AG04450 (cell line): ENCODE measurements at regions not wholly inside any gene's neighbourhood (a gene's known extent, or its start where the extent isn't known, plus 50 kb on each side); places are given as distances from the start of the nearest gene placed in this dataset.

Source experiments
- CTCF ChIA-PET: fragments of 300-600, 350-600 bp; formaldehyde crosslinking; extraction: SDS; loops from one replicate; lab custom pipeline; 2022; ENCODE audit warnings: antibody characterized with exemption, inconsistent platforms; lab: Charles Lee
- POLR2A ChIA-PET: fragments of 350-600 bp; formaldehyde crosslinking; extraction: SDS; loops from one replicate; lab custom pipeline; 2021; ENCODE audit warnings: antibody characterized with exemption, inconsistent platforms; lab: Yijun Ruan, JAX
- DNase-seq: peaks from one replicate; pipeline ENCODE4 v3.0.0-alpha.2; 2011; ENCODE audit warnings: low read depth, low spot score
- H3K27ac ChIP-seq: one replicate; pipeline ENCODE4 v1.5.1; 2012; ENCODE audit warnings: low read depth, low read length, control low read depth
- H3K27me3 ChIP-seq: one replicate; pipeline ENCODE4 v1.6.0; 2012; ENCODE audit warnings: low read length; ENCODE audit not compliant: control insufficient read depth, insufficient read depth
- H3K4me3 ChIP-seq: 2 replicates; pipeline ENCODE4 v1.5.1; 2011; ENCODE audit warnings: mild to moderate bottlenecking, low read depth, low read length, control low read depth
- H3K9me3 ChIP-seq: 2 replicates; pipeline ENCODE4 v1.5.1; 2012; ENCODE audit warnings: low read length; ENCODE audit not compliant: control insufficient read depth, insufficient read depth
- CTCF ChIP-seq: IDR thresholded peaks from 2 replicates; pipeline ENCODE4 v1.5.1; 2011; ENCODE audit warnings: low read depth, low read length, control low read depth, inconsistent platforms

- no peak overlapping the region for H3K27ac ChIP-seq
- POLR2A ChIA-PET = interaction anchor here (0.9 kb wide), 1 partner anchor 74 kb away, joined by 4 read pairs; no protein-coding TSS in a partner anchor
Observed at GRCh38 chr12:24488091-24488596, 460.8 kb downstream of the BCAT1 start.

GRCh38 chr12:24487606-24488005, 461.3 kb downstream of the BCAT1 start:
- POLR2A ChIA-PET = interaction anchor here (0.9 kb wide), 1 partner anchor 74 kb away, joined by 4 read pairs; no protein-coding TSS in a partner anchor
- TF ChIP-seq CTCF = no peak
- no peak for DNase-seq
- Histone ChIP-seq H3K27me3 (no peaks in the 10 kb centered on the region), H3K9me3 (no peaks in the 10 kb centered on the region), H3K4me3 (no peak overlapping the region), H3K27ac (no peak overlapping the region)
- CTCF ChIA-PET = interaction anchor here (1.1 to 1.3 kb wide), 2 partner anchors 10 to 11 kb away, joined by 3 read pairs; no protein-coding TSS in a partner anchor

More at GRCh38 chr12:24488091-24488596, 460.8 kb downstream of the BCAT1 start:
- CTCF ChIA-PET = no interaction called here
- Histone ChIP-seq H3K4me3 (no peak overlapping the region), H3K27me3 (no peaks in the 10 kb centered on the region), H3K9me3 (no peaks in the 10 kb centered on the region)
- TF ChIP-seq CTCF = no peak
- DNase-seq = no peak

- DNase-seq = no peak
- POLR2A ChIA-PET = no interaction called here
- CTCF ChIA-PET = no interaction called here
- H3K27me3 ChIP-seq = no peaks in the 10 kb centered on the region
- H3K9me3 ChIP-seq = no peaks in the 10 kb centered on the region
- H3K4me3 ChIP-seq = no peak overlapping the region
- H3K27ac ChIP-seq = no peak overlapping the region
- TF ChIP-seq CTCF = no peak
Observed at GRCh38 chr12:24483732-24484131, 465.2 kb downstream of the BCAT1 start.

GRCh38 chr12:24482882-24483604, 465.9 kb downstream of the BCAT1 start:
- H3K9me3 ChIP-seq = no peaks in the 10 kb centered on the region
- CTCF ChIA-PET = no interaction called here
- H3K27me3 ChIP-seq = no peaks in the 10 kb centered on the region
- no peak for TF ChIP-seq CTCF
- no peak overlapping the region for H3K4me3 ChIP-seq
- no peak overlapping the region for H3K27ac ChIP-seq
- POLR2A ChIA-PET = interaction anchor here (0.5 to 1.0 kb wide), 3 partner anchors 16 to 105 kb away, joined by 3 to 4 read pairs (median 4); no protein-coding TSS in a partner anchor
- no peak for DNase-seq

- Histone ChIP-seq H3K9me3 (no peaks in the 10 kb centered on the region), H3K27me3 (no peaks in the 10 kb centered on the region), H3K4me3 (no peak overlapping the region), H3K27ac (no peak overlapping the region)
- CTCF ChIA-PET = no interaction called here
- no peak for DNase-seq
- POLR2A ChIA-PET = no interaction called here
- no peak for TF ChIP-seq CTCF
Observed at GRCh38 chr12:24482044-24482443, 466.9 kb downstream of the BCAT1 start.
